Heart right ventricle (tissue), 16 donors: ENCODE measurements at regions not wholly inside any gene's neighbourhood (a gene's known extent, or its start where the extent isn't known, plus 50 kb on each side); places are given as distances from the start of the nearest gene placed in this dataset.

Source experiments
- ATAC-seq, 8 donors: fragments of 200-7000 bp; cut with Tn5 transposase; one replicate each; pipeline ENCODE4 v1.9.1; 2020; ENCODE audit warnings: mild to moderate bottlenecking in 8 of 8, moderate library complexity in 8 of 8, moderate number of reproducible peaks in 1 of 8
- DNase-seq, 2 donors: peaks; one replicate each; pipeline ENCODE4 v3.0.0-alpha.2; 2020
- H3K27ac ChIP-seq, 10 donors: fragments of 200-600 bp; sonication (generic) in 2 of 10; one replicate each; pipeline versions ENCODE4 v1.5.0 to v1.8.0; 2020 to 2022; ENCODE audit warnings: mild to moderate bottlenecking in 3 of 10
- H3K27me3 ChIP-seq, 7 donors: fragments of 200-600 bp; one replicate each; pipeline ENCODE4 v1.8.0; 2021 to 2022; ENCODE audit warnings: mild to moderate bottlenecking in 2 of 7
- H3K36me3 ChIP-seq, 9 donors: fragments of 200-600 bp; sonication (generic) in 1 of 9; one replicate each; pipeline versions ENCODE4 v1.5.0 to v1.8.0; 2020 to 2022; ENCODE audit warnings: mild to moderate bottlenecking in 2 of 9
- H3K4me1 ChIP-seq, 9 donors: fragments of 200-600 bp; sonication (generic) in 1 of 9; one replicate each; pipeline versions ENCODE4 v1.5.0 to v1.8.0; 2020 to 2022; ENCODE audit warnings: mild to moderate bottlenecking in 4 of 9
- H3K4me3 ChIP-seq, 10 donors: fragments of 200-600 bp; sonication (generic) in 2 of 10; one replicate each; pipeline versions ENCODE4 v1.5.0 to v1.8.0; 2020 to 2022; ENCODE audit warnings: mild to moderate bottlenecking in 7 of 10, moderate library complexity in 2 of 10
- H3K9me3 ChIP-seq, 11 donors: fragments of 200-600 bp in 10 of 11; sonication (generic) in 2 of 11; one replicate each; pipeline versions ENCODE4 v1.5.0 to v1.8.0; 2013 to 2022; ENCODE audit warnings: mild to moderate bottlenecking in 2 of 11, control low read depth in 1 of 11, moderate library complexity in 1 of 11
- WGBS, 2 donors: extraction: QIAGEN DNeasy Blood & Tissue Kit; methylation state at CpG; one replicate each; pipeline ENCODE4 v1.1.7; 2013; ENCODE audit warnings: inconsistent platforms in 1 of 2; 5-methylcytosine and 5-hydroxymethylcytosine counted together
- intact Hi-C, 10 donors: fragments of 100-400 bp; cut with DNase I; formaldehyde crosslinking; loops; one replicate each; pipeline versions ENCODE4 v1.11.1 to v1.14.2; 2022
- TF ChIP-seq, protein P1 (sequence below), 9 donors: fragments of 200-600 bp; sonication (generic) in 2 of 9; IDR thresholded peaks; one replicate each; pipeline versions ENCODE4 v1.5.0 to v1.8.0; 2021 to 2022; ENCODE audit warnings: antibody characterized with exemption in 9 of 9, mild to moderate bottlenecking in 5 of 9, moderate library complexity in 1 of 9
- donor health status: Arrhythmogenic right ventricular cardiomyopathy.
- donor health status: ischemic (EF 13 %, LVEDD 7.1; RV severe dilation, severe dysfunction).
- donor health status: healthy with polysubstance abuse.
- donor health status: DM: no; HTN: yes; CAD: no.
- donor health status: DM: no; HTN: no; CAD: no.
- donor health status: ischemic (EF 25% LVEDD 6.9; RV normal size, moderate dysfunction).
- donor health status: ischemic (EF 25% LVEDD 5.7; RV mildly dilated, moderate dysfunction).
- donor health status: healthy.
- donor health status: DM: yes; HTN: yes; CAD: no.
- donor health status: Ischemic cardiomyopathy.
- donor health status: ischemic (EF 35%, LVEDD 5.7; RV mildly dilated, moderate dysfunction).
- donor health status: nonischemic (EF 11% LVEDD 7.7; RV severe dilation, severe dysfunction).
- donor health status: DM: yes; HTN: yes; CAD: no.
- donor health status: PGD.
- donor health status: ischemic (EF 29% LVEDD 5.4; RV normal size, mild dysfunction).
- donor health status: nonischemic (EF 23%, LVEDD 6.1; RV moderate dilation, normal function).

DNA sequence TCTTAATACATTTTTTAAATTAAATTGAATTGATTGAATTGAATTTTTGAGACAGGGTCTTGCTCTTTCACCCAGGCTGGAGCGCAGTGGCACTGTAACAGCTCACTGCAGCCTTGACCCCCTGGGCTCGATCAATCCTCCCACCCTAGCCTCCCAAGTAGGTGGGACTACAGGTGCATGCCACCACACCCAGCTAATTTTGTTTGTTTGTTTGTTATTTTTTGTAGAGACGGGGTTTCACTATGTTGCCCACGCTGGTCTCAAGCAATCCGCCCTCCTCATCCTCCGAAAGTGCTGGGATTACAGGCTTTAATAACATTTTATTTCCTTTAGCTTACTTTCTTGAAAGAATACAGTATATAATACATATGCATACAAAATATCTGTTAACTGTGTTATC, 226.9 kb downstream of the BUD13 start:
- Histone ChIP-seq H3K27ac (no peak overlapping the region), H3K4me3 (no peak overlapping the region), H3K4me1 (no peaks in the 10 kb centered on the region), H3K36me3 (no peaks in the 10 kb centered on the region), H3K9me3 (peaks cover 0 to 8% (median 0%) of the 10 kb centered on the region in 11 donors), H3K27me3 (peaks cover 0 to 26% (median 11%) of the 10 kb centered on the region in 7 donors)
- no peak for ATAC-seq
- DNase-seq, result no peak
- intact Hi-C loops, result no loop called here
- WGBS, 2 donors, result 92 to 94% methylated on average over 6 of the region's 6 CpGs
- TF ChIP-seq, protein P1, sequence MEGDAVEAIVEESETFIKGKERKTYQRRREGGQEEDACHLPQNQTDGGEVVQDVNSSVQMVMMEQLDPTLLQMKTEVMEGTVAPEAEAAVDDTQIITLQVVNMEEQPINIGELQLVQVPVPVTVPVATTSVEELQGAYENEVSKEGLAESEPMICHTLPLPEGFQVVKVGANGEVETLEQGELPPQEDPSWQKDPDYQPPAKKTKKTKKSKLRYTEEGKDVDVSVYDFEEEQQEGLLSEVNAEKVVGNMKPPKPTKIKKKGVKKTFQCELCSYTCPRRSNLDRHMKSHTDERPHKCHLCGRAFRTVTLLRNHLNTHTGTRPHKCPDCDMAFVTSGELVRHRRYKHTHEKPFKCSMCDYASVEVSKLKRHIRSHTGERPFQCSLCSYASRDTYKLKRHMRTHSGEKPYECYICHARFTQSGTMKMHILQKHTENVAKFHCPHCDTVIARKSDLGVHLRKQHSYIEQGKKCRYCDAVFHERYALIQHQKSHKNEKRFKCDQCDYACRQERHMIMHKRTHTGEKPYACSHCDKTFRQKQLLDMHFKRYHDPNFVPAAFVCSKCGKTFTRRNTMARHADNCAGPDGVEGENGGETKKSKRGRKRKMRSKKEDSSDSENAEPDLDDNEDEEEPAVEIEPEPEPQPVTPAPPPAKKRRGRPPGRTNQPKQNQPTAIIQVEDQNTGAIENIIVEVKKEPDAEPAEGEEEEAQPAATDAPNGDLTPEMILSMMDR (IDR thresholded peaks at IDR 0.05), result no peak

GRCh38 chr11:116544721-116545120, 228.1 kb downstream of the BUD13 start:
- Histone ChIP-seq H3K4me3 (no peak overlapping the region), H3K9me3 (peaks cover 0 to 8% (median 0%) of the 10 kb centered on the region in 11 donors), H3K27ac (no peak overlapping the region), H3K4me1 (no peaks in the 10 kb centered on the region), H3K36me3 (no peaks in the 10 kb centered on the region), H3K27me3 (peaks cover 0 to 35% (median 12%) of the 10 kb centered on the region in 7 donors)
- WGBS, 2 donors, result 80 to 85% methylated on average over 10 of the region's 10 CpGs
- TF ChIP-seq, protein P1 (IDR thresholded peaks at IDR 0.05), result no peak
- intact Hi-C loops, result no loop called here
- DNase-seq (no peak), ATAC-seq (no peak)

DNA sequence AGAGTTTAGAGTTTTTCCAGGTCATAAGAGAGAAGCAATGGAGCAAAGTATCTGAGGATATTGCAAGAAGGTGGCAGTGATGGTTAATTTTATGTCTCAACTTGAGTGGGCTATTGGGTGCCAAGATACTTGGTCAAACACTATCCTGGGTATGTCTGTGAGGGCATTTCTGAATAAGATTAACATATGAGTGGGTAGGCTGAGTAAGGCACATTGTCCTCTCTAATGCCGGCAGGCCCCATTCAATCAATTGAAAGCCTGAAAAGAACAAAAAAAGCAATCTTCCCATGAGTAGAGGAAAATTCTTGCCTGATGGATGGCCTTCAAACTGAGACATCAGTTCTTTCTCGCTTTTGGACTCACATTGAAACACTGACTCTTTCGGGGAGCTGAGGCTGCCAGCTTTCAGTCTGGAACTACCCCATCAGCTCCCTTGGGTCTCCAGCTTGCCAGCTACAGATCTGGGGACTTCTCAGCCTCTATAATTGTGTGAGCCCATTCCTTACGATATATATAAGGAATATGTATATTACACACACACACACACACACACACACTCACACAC, 228.8 kb downstream of the BUD13 start:
- ATAC-seq, result no peak
- intact Hi-C loops, result no loop called here
- no peak overlapping the region for H3K4me3 ChIP-seq
- H3K4me1 ChIP-seq, result no peaks in the 10 kb centered on the region
- TF ChIP-seq, protein P1 (IDR thresholded peaks at IDR 0.05), result no peak
- H3K27me3 ChIP-seq, result peaks cover 0 to 40% (median 12%) of the 10 kb centered on the region in 7 donors
- H3K27ac ChIP-seq, result no peak overlapping the region
- peaks cover 0 to 10% (median 0%) of the 10 kb centered on the region in 11 donors for H3K9me3 ChIP-seq
- 81 to 88% methylated on average over 4 of the region's 4 CpGs for WGBS, 2 donors
- DNase-seq, result no peak
- H3K36me3 ChIP-seq, result no peaks in the 10 kb centered on the region

DNA sequence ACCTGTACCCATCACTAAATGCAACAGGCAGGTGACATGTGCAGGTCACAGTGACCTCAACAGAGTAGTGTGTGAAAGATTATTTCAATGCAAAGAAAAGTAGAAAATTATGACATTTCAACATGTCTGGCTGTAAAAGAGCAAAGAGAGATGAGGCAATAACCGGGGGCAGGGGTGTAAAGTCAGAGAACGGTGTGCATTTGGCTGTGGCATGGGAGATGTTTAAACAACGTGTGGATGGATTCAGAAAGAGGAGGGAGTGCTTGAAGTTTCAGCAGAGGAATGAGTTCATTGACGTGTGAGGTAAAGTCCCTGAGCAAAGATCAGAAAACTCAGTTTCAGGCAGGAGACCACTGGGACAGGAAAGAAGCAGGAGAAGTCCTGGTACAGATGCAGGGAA, 229.7 kb downstream of the BUD13 start:
- peaks cover 0 to 40% (median 12%) of the 10 kb centered on the region in 7 donors for H3K27me3 ChIP-seq
- WGBS, 2 donors, result 52 to 58% methylated on average over 4 of the region's 4 CpGs
- H3K9me3 ChIP-seq, result peaks cover 0 to 5% (median 0%) of the 10 kb centered on the region in 11 donors
- DNase-seq (no peak), ATAC-seq (no peak)
- H3K4me1 ChIP-seq, result no peaks in the 10 kb centered on the region
- TF ChIP-seq, protein P1 (IDR thresholded peaks at IDR 0.05), result no peak
- H3K27ac ChIP-seq, result no peak overlapping the region
- H3K4me3 ChIP-seq, result no peak overlapping the region
- H3K36me3 ChIP-seq, result no peaks in the 10 kb centered on the region
- intact Hi-C loops, result no loop called here
